ENCODE measurements at regions not wholly inside any gene's neighbourhood (a gene's known extent, or its start where the extent isn't known, plus 50 kb on each side); places are given as distances from the start of the nearest gene placed in this dataset.
A peak's percentile ranks its signal among the peaks of the same experiment; 100 is the strongest.

DNA sequence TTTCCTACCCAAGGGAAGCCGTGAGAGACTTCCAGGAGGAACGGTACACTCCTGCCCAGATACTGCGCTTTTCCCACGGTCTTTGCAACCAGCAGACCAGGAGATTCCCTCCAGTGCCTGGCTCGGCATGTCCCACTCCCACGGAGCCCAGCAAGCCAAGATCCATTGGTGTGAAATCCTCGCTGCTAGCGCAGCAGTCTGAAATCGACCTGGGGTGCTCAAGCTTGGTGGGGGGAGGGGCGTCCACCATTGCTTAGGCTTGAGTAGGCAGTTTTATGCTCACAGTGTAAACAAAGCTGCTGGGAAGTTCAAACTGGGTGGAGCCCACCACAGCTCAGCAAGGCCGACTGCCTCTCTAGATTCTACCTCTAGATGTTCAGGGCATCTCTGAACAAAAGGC is 284.8 kb upstream of the FGF13 start (continued):
- TF ChIP-seq, protein P1, sequence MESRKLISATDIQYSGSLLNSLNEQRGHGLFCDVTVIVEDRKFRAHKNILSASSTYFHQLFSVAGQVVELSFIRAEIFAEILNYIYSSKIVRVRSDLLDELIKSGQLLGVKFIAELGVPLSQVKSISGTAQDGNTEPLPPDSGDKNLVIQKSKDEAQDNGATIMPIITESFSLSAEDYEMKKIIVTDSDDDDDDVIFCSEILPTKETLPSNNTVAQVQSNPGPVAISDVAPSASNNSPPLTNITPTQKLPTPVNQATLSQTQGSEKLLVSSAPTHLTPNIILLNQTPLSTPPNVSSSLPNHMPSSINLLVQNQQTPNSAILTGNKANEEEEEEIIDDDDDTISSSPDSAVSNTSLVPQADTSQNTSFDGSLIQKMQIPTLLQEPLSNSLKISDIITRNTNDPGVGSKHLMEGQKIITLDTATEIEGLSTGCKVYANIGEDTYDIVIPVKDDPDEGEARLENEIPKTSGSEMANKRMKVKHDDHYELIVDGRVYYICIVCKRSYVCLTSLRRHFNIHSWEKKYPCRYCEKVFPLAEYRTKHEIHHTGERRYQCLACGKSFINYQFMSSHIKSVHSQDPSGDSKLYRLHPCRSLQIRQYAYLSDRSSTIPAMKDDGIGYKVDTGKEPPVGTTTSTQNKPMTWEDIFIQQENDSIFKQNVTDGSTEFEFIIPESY (CRISPR knock-in tag; IDR thresholded peaks at IDR 0.05): no peak
- peak; percentile 36; the same call in 1 of the 2 replicates for TF ChIP-seq DPF2 (IDR thresholded peaks at IDR 0.05)
- TF ChIP-seq NRF1 (conservative IDR thresholded peaks at IDR 0.05 in 1 of 2, IDR thresholded peaks at IDR 0.05 in 1 of 2): 0 out of 4 replicates have a peak, but pooled peaks of 1 of the 2 experiments have one; percentile 21
- TF ChIP-seq, protein P2, sequence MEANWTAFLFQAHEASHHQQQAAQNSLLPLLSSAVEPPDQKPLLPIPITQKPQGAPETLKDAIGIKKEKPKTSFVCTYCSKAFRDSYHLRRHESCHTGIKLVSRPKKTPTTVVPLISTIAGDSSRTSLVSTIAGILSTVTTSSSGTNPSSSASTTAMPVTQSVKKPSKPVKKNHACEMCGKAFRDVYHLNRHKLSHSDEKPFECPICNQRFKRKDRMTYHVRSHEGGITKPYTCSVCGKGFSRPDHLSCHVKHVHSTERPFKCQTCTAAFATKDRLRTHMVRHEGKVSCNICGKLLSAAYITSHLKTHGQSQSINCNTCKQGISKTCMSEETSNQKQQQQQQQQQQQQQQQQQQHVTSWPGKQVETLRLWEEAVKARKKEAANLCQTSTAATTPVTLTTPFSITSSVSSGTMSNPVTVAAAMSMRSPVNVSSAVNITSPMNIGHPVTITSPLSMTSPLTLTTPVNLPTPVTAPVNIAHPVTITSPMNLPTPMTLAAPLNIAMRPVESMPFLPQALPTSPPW (CRISPR knock-in tag; IDR thresholded peaks at IDR 0.05): no peak
- TF ChIP-seq MED1 (CRISPR knock-in tag; IDR thresholded peaks at IDR 0.05; ENCODE audit: borderline replicate concordance): no peak

DNA sequence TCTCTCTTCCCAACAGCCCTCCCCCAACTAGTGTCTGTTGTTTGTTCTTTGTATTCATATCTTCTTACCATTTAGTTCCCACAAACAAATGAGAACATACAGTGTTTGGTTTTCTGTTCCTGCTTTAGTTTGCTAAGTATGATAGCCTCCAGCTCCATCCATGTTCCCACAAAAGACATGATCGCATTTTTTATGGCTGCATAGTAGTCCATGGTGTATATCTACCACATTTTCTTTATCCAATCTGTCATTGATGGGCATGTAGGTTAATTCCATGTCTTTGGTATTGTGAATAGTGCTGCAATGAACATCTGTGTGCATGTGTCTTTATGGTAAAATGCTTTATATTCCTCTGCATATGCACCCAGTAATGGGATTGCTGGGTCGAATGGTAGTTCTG is 283.9 kb upstream of the FGF13 start:
- no TSS peak for BruUV-seq (replicated peaks)
- TF ChIP-seq ZFP1 (CRISPR knock-in tag; IDR thresholded peaks at IDR 0.05) (no peak), ZC3H4 (CRISPR knock-in tag; IDR thresholded peaks at IDR 0.05; ENCODE audit: borderline replicate concordance) (no peak), ZNF146 (CRISPR knock-in tag; IDR thresholded peaks at IDR 0.05; ENCODE audit: unreplicated experiment) (peak; percentile 78), HNRNPLL (IDR thresholded peaks at IDR 0.05; ENCODE audit: low read depth, low read length, poor library complexity, severe bottlenecking) (no peak), KDM1A (IDR thresholded peaks at IDR 0.05) (peak in 1 of 2 experiments; percentile 7; a peak in 1 of 4 replicates)
- H3K79me2 ChIP-seq (ENCODE audit: control insufficient read depth, insufficient read depth, low read length): no peaks in the 10 kb centered on the region; the same call in 2 of the 3 replicates

More for the DNA sequence above, 283.9 kb upstream of the FGF13 start:
- Histone ChIP-seq H3K4me3 (no peak overlapping the region), H2AFZ (ENCODE audit: low read depth, low read length) (no peak overlapping the region), H3K36me3 (ENCODE audit: control insufficient read depth, insufficient read depth, low read length) (no peaks in the 10 kb centered on the region), H3K4me1 (replicated peaks in 1 of 2; ENCODE audit: control insufficient read depth in 2 of 2, insufficient read depth in 2 of 2, low read length in 2 of 2) (peaks cover 5 to 6% of the 10 kb centered on the region in 2 experiments; a peak in 3 of 5 replicates), H3K4me2 (ENCODE audit: insufficient read depth, low read length) (no peak overlapping the region; the same call in 1 of the 2 replicates), H4K20me1 (replicated peaks; ENCODE audit: control insufficient read depth, insufficient read depth, low read length) (no peaks in the 10 kb centered on the region), H3K9me1 (ENCODE audit: control insufficient read depth, insufficient read depth, low read length) (no peaks in the 10 kb centered on the region), H3K9ac (ENCODE audit: insufficient read depth in 1 of 2, low read depth in 2 of 2, low read length in 2 of 2) (no peak overlapping the region), H3K9me3 (replicated peaks; ENCODE audit: control insufficient read depth, insufficient read depth, low read depth, low read length) (no peaks in the 10 kb centered on the region), H3K27ac (ENCODE audit: extremely low read depth, low read depth, low read length) (no peak overlapping the region), H3K27me3 (ENCODE audit: control insufficient read depth in 2 of 2, insufficient read depth in 2 of 2, low read length in 2 of 2) (no peaks in the 10 kb centered on the region)
- intact Hi-C loops (cut with micrococcal nuclease): no loop called here
- ChIA-PET POLR2A (interaction anchor here (0.6 kb wide), 1 partner anchor 1003 kb away, joined by 3 read pairs; no protein-coding TSS in a partner anchor), CTCF (ENCODE audit: low intra/inter-chr PET ratio) (no interaction called here)
- in situ Hi-C loops (cut with MboI): no loop called here
- DNase-seq (ENCODE audit: extremely low read depth in 1 of 4, low spot score in 3 of 4) (no peak), ATAC-seq (no peak), FAIRE-seq (no peak)
- 50% methylated on average over 1 of the region's 2 CpGs for WGBS (ENCODE audit: insufficient coverage, low coverage, missing lambda C conversion rate)
